ENCODE measurements at regions not wholly inside any gene's neighbourhood (a gene's known extent, or its start where the extent isn't known, plus 50 kb on each side); places are given as distances from the start of the nearest gene placed in this dataset.

DNA sequence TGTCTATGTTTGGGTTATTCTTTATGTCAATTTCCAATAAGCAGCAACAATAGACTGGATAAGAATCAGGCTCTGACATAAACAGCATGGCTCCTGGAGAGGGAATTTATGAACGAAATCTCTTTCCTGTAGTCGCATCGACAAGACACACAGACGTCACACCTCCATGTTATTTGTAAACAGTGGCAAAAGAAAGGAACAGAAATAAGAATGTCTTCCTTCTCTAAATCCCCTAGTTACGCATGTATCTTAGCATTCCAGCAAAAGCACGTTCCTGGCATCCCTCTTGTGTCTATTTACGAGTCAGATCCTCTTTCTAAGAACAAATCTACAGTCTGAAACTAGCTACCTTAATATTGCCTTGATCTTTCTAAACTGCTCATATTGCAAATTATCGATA is 559.1 kb upstream of the JAG1 start:
- TF ChIP-seq CBX5 (IDR thresholded peaks at IDR 0.05; ENCODE audit: low read depth, low read length), result no peak
- no peak for TF ChIP-seq CREB1 (IDR thresholded peaks at IDR 0.05)
- no peak for TF ChIP-seq CEBPB (IDR thresholded peaks at IDR 0.05; ENCODE audit: low read depth, low read length)
- TF ChIP-seq, protein P1, sequence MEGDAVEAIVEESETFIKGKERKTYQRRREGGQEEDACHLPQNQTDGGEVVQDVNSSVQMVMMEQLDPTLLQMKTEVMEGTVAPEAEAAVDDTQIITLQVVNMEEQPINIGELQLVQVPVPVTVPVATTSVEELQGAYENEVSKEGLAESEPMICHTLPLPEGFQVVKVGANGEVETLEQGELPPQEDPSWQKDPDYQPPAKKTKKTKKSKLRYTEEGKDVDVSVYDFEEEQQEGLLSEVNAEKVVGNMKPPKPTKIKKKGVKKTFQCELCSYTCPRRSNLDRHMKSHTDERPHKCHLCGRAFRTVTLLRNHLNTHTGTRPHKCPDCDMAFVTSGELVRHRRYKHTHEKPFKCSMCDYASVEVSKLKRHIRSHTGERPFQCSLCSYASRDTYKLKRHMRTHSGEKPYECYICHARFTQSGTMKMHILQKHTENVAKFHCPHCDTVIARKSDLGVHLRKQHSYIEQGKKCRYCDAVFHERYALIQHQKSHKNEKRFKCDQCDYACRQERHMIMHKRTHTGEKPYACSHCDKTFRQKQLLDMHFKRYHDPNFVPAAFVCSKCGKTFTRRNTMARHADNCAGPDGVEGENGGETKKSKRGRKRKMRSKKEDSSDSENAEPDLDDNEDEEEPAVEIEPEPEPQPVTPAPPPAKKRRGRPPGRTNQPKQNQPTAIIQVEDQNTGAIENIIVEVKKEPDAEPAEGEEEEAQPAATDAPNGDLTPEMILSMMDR (IDR thresholded peaks at IDR 0.05; ENCODE audit: control extremely low read depth in 1 of 3, insufficient read depth in 1 of 3, low read depth in 1 of 3, low read length in 3 of 3), result no peak
- TF ChIP-seq SRF (IDR thresholded peaks at IDR 0.05; ENCODE audit: low read depth, low read length), result no peak
- no peak for TF ChIP-seq CBX8 (IDR thresholded peaks at IDR 0.05; ENCODE audit: borderline replicate concordance, low read depth, low read length)
- TF ChIP-seq HDAC2 (IDR thresholded peaks at IDR 0.05; ENCODE audit: borderline replicate concordance in 1 of 2, low read depth in 2 of 2, low read length in 2 of 2), result no peak
- no peak for TF ChIP-seq EGR1 (IDR thresholded peaks at IDR 0.05; ENCODE audit: borderline replicate concordance, low read depth, low read length)
- no peak for TF ChIP-seq SP1 (IDR thresholded peaks at IDR 0.05; ENCODE audit: low read depth, low read length)
- TF ChIP-seq TCF12 (IDR thresholded peaks at IDR 0.05; ENCODE audit: low read depth, low read length), result no peak
- TF ChIP-seq RAD21 (IDR thresholded peaks at IDR 0.05 in 1 of 2, conservative IDR thresholded peaks at IDR 0.05 in 1 of 2; ENCODE audit: low read depth in 2 of 2, low read length in 2 of 2), result no peak
- TF ChIP-seq EP300 (IDR thresholded peaks at IDR 0.05; ENCODE audit: borderline replicate concordance in 1 of 2, low read depth in 2 of 2, low read length in 2 of 2), result no peak
- no peak overlapping the region for H4K8ac ChIP-seq (ENCODE audit: extremely low read depth, insufficient read depth, low read length)
- no peak overlapping the region for H2BK15ac ChIP-seq (ENCODE audit: low read length)
- DNase-seq (ENCODE audit: low read depth in 1 of 2, low spot score in 2 of 2) (no peak), FAIRE-seq (no peak)
- no peaks in the 10 kb centered on the region for H3K23me2 ChIP-seq (ENCODE audit: low read depth, low read length)
- no peak overlapping the region for H3K4me3 ChIP-seq (ENCODE audit: extremely low read depth in 1 of 4, insufficient read depth in 2 of 4, low read depth in 3 of 4, low read length in 4 of 4)
- no peak overlapping the region for H3K4ac ChIP-seq (replicated peaks; ENCODE audit: insufficient read length, low read depth, low read length)
- no peak overlapping the region for H3K14ac ChIP-seq (ENCODE audit: insufficient read length)
- H3K18ac ChIP-seq (ENCODE audit: extremely low read depth, low read length), result no peak overlapping the region
- no peak overlapping the region for H3K27ac ChIP-seq (ENCODE audit: low read depth, low read length)
- no peak overlapping the region for H3K56ac ChIP-seq (replicated peaks; ENCODE audit: insufficient read length, low read depth, low read length)
- no peaks in the 10 kb centered on the region for H3K79me2 ChIP-seq (ENCODE audit: control insufficient read depth in 1 of 2, insufficient read depth in 2 of 2, low read length in 2 of 2)
- H2AFZ ChIP-seq (ENCODE audit: low read length), result 0 out of 2 replicates have a peak overlapping the region, but pooled peaks have one; percentile 55
- no peaks in the 10 kb centered on the region for H3K27me3 ChIP-seq (replicated peaks in 1 of 4; ENCODE audit: control insufficient read depth in 3 of 4, extremely low read depth in 1 of 4, insufficient read depth in 3 of 4, low read length in 3 of 4)
- CTCF ChIA-PET (ENCODE audit: partially characterized antibody), result no interaction called here
- no peaks in the 10 kb centered on the region for H3K9me3 ChIP-seq (ENCODE audit: insufficient read depth in 2 of 2, low read depth in 1 of 2, low read length in 1 of 2)
- no peak overlapping the region for H3K9ac ChIP-seq (replicated peaks in 1 of 4; ENCODE audit: extremely low read depth in 1 of 4, low read depth in 3 of 4, low read length in 3 of 4)
- H3K36me3 ChIP-seq (ENCODE audit: control insufficient read depth in 2 of 4, insufficient read depth in 4 of 4, low read length in 3 of 4), result no peaks in the 10 kb centered on the region
- H2BK5ac ChIP-seq (ENCODE audit: low read depth, low read length), result no peak overlapping the region
- H2BK12ac ChIP-seq (ENCODE audit: low read depth, low read length), result no peak overlapping the region
- H3K23ac ChIP-seq (ENCODE audit: insufficient read length), result no peak overlapping the region
- H3K79me1 ChIP-seq (ENCODE audit: low read depth, low read length), result no peaks in the 10 kb centered on the region
- H3K4me1 ChIP-seq (replicated peaks in 1 of 4; ENCODE audit: control insufficient read depth in 3 of 4, insufficient read depth in 4 of 4, low read length in 3 of 4), result no peaks in the 10 kb centered on the region
- H4K20me1 ChIP-seq (replicated peaks in 1 of 2; ENCODE audit: control insufficient read depth in 1 of 2, insufficient read depth in 2 of 2, low read length in 2 of 2), result no peaks in the 10 kb centered on the region
- no peak overlapping the region for H2AK5ac ChIP-seq (ENCODE audit: low read depth, low read length)
- H4K91ac ChIP-seq (replicated peaks; ENCODE audit: insufficient read length, low read length), result no peak overlapping the region
- no peak overlapping the region for H2BK20ac ChIP-seq (ENCODE audit: low read length)
- H2BK120ac ChIP-seq (replicated peaks; ENCODE audit: low read depth, low read length), result no peak overlapping the region
- POLR2A ChIA-PET (ENCODE audit: partially characterized antibody), result no interaction called here
- 95% methylated on average over 8 of the region's 8 CpGs; no CpG with 5 or more reads in 1 of the 2 experiments for WGBS, 2 experiments (ENCODE audit: extremely low coverage in 1 of 2, insufficient coverage in 1 of 2, insufficient read length in 1 of 2, insufficient replicate concordance in 2 of 2, low coverage in 1 of 2, low lambda C conversion rate in 2 of 2, missing lambda C conversion rate in 1 of 2)
- no peak overlapping the region for H4K5ac ChIP-seq (ENCODE audit: insufficient read length, low read depth, low read length)
- no peak overlapping the region for H3K4me2 ChIP-seq (ENCODE audit: insufficient read depth in 1 of 2, low read depth in 2 of 2, low read length in 2 of 2)

Data from H1 (cell line).